ENCODE measurements at regions not wholly inside any gene's neighbourhood (a gene's known extent, or its start where the extent isn't known, plus 50 kb on each side); places are given as distances from the start of the nearest gene placed in this dataset.

DNA sequence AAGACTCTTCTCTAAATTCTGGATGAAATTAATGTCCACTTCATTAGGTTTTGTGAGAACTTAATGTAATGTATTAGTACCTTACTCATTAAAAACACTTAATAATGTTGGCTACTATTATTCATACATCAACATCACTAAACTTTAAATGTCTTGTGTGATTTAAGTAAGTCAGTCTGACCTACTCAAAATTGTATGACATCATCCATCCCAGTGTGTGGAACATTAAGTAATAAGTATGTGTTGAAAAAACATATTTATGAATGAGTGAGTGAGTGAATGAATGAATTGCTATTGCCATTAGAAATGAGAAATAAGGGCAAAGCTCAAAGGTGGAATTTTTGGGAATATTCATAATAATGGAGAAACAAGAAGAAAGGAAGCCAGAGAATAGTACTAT, 285.8 kb downstream of the HTR1B start:
- no peak for TF ChIP-seq NFRKB (IDR thresholded peaks at IDR 0.05)
- TF ChIP-seq ELF4 (IDR thresholded peaks at IDR 0.05): no peak
- no peak for TF ChIP-seq TARDBP (IDR thresholded peaks at IDR 0.05)
- TF ChIP-seq FOXA1 (IDR thresholded peaks at IDR 0.05): no peak
- no peak for TF ChIP-seq HDGF (IDR thresholded peaks at IDR 0.05; ENCODE audit: borderline replicate concordance)
- no peak for TF ChIP-seq SP1 (IDR thresholded peaks at IDR 0.05)
- TF ChIP-seq BHLHE40 (IDR thresholded peaks at IDR 0.05; ENCODE audit: borderline replicate concordance): no peak
- TF ChIP-seq FOXK2 (IDR thresholded peaks at IDR 0.05): no peak
- no peak for TF ChIP-seq PKNOX1 (IDR thresholded peaks at IDR 0.05)
- no peak for TF ChIP-seq ARNT (IDR thresholded peaks at IDR 0.05)
- no peak for TF ChIP-seq SUZ12 (IDR thresholded peaks at IDR 0.05)
- TF ChIP-seq FOXM1 (IDR thresholded peaks at IDR 0.05; ENCODE audit: borderline replicate concordance): no peak
- TF ChIP-seq ZNF384 (IDR thresholded peaks at IDR 0.05): no peak
- TF ChIP-seq CTBP1 (IDR thresholded peaks at IDR 0.05; ENCODE audit: borderline replicate concordance): no peak

All from HEK293T (cell line).